ENCODE measurements at regions not wholly inside any gene's neighbourhood (a gene's known extent, or its start where the extent isn't known, plus 50 kb on each side); places are given as distances from the start of the nearest gene placed in this dataset.

GRCh38 chr9:20253635-20254034 lies 368.7 kb downstream of the MLLT3 start:
- Mint-ChIP-seq H3K27ac (peak overlapping the region in 1 of 8 donors; percentile 5), H3K4me1 (peaks cover 10 to 15% (median 12%) of the 10 kb centered on the region in 3 donors)
- CTCF ChIA-PET, result no interaction called here

DNA sequence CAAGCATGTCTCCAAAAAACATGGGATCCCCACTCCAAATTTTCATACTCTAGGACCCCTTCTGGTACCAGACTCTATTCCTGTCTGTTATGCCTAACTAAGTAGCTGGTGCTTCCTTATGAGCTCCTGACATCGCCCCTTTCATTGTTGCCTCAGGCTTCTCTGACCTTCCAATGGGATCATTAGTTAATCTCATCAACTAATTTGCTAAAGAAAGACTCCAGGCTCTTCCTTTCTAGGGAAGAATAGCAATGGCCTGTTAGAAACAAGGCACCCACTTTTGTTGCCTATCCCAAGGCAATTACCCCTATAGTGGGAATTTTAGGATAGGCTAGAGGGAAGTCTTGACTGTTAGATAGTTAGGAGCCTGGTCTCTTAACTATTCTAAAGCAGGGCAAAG lies 369.5 kb downstream of the MLLT3 start:
- ChIA-PET CTCF (no interaction called here), POLR2A (no interaction called here)
- no peak overlapping the region for H3K4me3 ChIP-seq (ENCODE audit: low read length)
- H3K27ac ChIP-seq (ENCODE audit: low read depth, low read length), result no peak overlapping the region
- Mint-ChIP-seq H3K27me3 (no peaks in the 10 kb centered on the region), H3K4me1 (peaks cover 10 to 15% (median 12%) of the 10 kb centered on the region in 3 donors), H3K36me3 (peaks cover 0 to 18% (median 2%) of the 10 kb centered on the region in 3 donors), H3K27ac (no peak overlapping the region), H3K4me3 (no peak overlapping the region), H3K9me3 (peaks cover 0 to 10% (median 6%) of the 10 kb centered on the region in 5 donors)
- H3K4me1 ChIP-seq (ENCODE audit: insufficient read depth, low read length), result peaks cover 15% of the 10 kb centered on the region
- H3K27me3 ChIP-seq (ENCODE audit: insufficient read depth, low read length, poor library complexity, severe bottlenecking), result no peaks in the 10 kb centered on the region
- H3K36me3 ChIP-seq (ENCODE audit: insufficient read depth, low read length), result no peaks in the 10 kb centered on the region
- no peak for DNase-seq
- H3K9me3 ChIP-seq (ENCODE audit: low read length), result no peaks in the 10 kb centered on the region

More at GRCh38 chr9:20253635-20254034, 368.7 kb downstream of the MLLT3 start:
- no peaks in the 10 kb centered on the region for H3K27me3 ChIP-seq (ENCODE audit: insufficient read depth, low read length, poor library complexity, severe bottlenecking)
- H3K27ac ChIP-seq (ENCODE audit: low read depth, low read length), result no peak overlapping the region
- DNase-seq, result no peak
- no peak overlapping the region for H3K4me3 Mint-ChIP-seq
- no peaks in the 10 kb centered on the region for H3K36me3 ChIP-seq (ENCODE audit: insufficient read depth, low read length)
- no peaks in the 10 kb centered on the region for H3K27me3 Mint-ChIP-seq
- POLR2A ChIA-PET, result no interaction called here
- no peaks in the 10 kb centered on the region for H3K9me3 ChIP-seq (ENCODE audit: low read length)
- H3K9me3 Mint-ChIP-seq, result peaks cover 0 to 4% (median 2%) of the 10 kb centered on the region in 5 donors
- peaks cover 15% of the 10 kb centered on the region for H3K4me1 ChIP-seq (ENCODE audit: insufficient read depth, low read length)
- no peak overlapping the region for H3K4me3 ChIP-seq (ENCODE audit: low read length)
- H3K36me3 Mint-ChIP-seq, result peaks cover 0 to 13% (median 2%) of the 10 kb centered on the region in 3 donors

- CTCF ChIA-PET, result no interaction called here
- DNase-seq, result no peak
- POLR2A ChIA-PET, result no interaction called here
These were observed 371.5 kb downstream of the MLLT3 start for GRCh38 chr9:20250791-20251190.

GRCh38 chr9:20244271-20244670 lies 378.0 kb downstream of the MLLT3 start:
- Mint-ChIP-seq H3K9me3 (peaks cover 0 to 10% (median 6%) of the 10 kb centered on the region in 5 donors), H3K27ac (no peak overlapping the region), H3K27me3 (no peaks in the 10 kb centered on the region), H3K36me3 (peaks cover 0 to 11% (median 0%) of the 10 kb centered on the region in 3 donors), H3K4me3 (peak overlapping the region in 1 of 7 donors; percentile 19), H3K4me1 (peaks cover 40 to 51% (median 47%) of the 10 kb centered on the region in 3 donors)
- H3K27ac ChIP-seq (ENCODE audit: low read depth, low read length), result no peak overlapping the region
- no peak for DNase-seq
- no peaks in the 10 kb centered on the region for H3K27me3 ChIP-seq (ENCODE audit: insufficient read depth, low read length, poor library complexity, severe bottlenecking)
- no peak overlapping the region for H3K4me3 ChIP-seq (ENCODE audit: low read length)
- no peaks in the 10 kb centered on the region for H3K36me3 ChIP-seq (ENCODE audit: insufficient read depth, low read length)
- H3K9me3 ChIP-seq (ENCODE audit: low read length), result no peaks in the 10 kb centered on the region
- ChIA-PET POLR2A (no interaction called here), CTCF (no interaction called here)
- peaks cover 57% of the 10 kb centered on the region for H3K4me1 ChIP-seq (ENCODE audit: insufficient read depth, low read length)

More at GRCh38 chr9:20250791-20251190, 371.5 kb downstream of the MLLT3 start:
- peaks cover 0 to 18% (median 2%) of the 10 kb centered on the region in 3 donors for H3K36me3 Mint-ChIP-seq
- H3K4me3 Mint-ChIP-seq, result no peak overlapping the region
- H3K9me3 Mint-ChIP-seq, result peaks cover 0 to 10% (median 6%) of the 10 kb centered on the region in 5 donors
- no peaks in the 10 kb centered on the region for H3K27me3 ChIP-seq (ENCODE audit: insufficient read depth, low read length, poor library complexity, severe bottlenecking)
- H3K27ac ChIP-seq (ENCODE audit: low read depth, low read length), result no peak overlapping the region
- H3K27ac Mint-ChIP-seq, result peak overlapping the region in 1 of 8 donors; percentile 43
- peaks cover 8 to 9% (median 9%) of the 10 kb centered on the region in 3 donors for H3K4me1 Mint-ChIP-seq
- no peaks in the 10 kb centered on the region for H3K27me3 Mint-ChIP-seq
- H3K9me3 ChIP-seq (ENCODE audit: low read length), result no peaks in the 10 kb centered on the region
- peaks cover 8% of the 10 kb centered on the region for H3K4me1 ChIP-seq (ENCODE audit: insufficient read depth, low read length)
- H3K36me3 ChIP-seq (ENCODE audit: insufficient read depth, low read length), result no peaks in the 10 kb centered on the region
- H3K4me3 ChIP-seq (ENCODE audit: low read length), result no peak overlapping the region

- no peak overlapping the region for H3K4me3 ChIP-seq (ENCODE audit: low read length)
- H3K27ac ChIP-seq (ENCODE audit: low read depth, low read length), result no peak overlapping the region
- ChIA-PET POLR2A (no interaction called here), CTCF (no interaction called here)
- Mint-ChIP-seq H3K27ac (no peak overlapping the region), H3K4me1 (peaks cover 40 to 51% (median 47%) of the 10 kb centered on the region in 3 donors), H3K36me3 (peaks cover 0 to 7% (median 0%) of the 10 kb centered on the region in 3 donors), H3K9me3 (peaks cover 0 to 8% (median 5%) of the 10 kb centered on the region in 5 donors), H3K4me3 (peak overlapping the region in 1 of 7 donors; percentile 65), H3K27me3 (no peaks in the 10 kb centered on the region)
- H3K27me3 ChIP-seq (ENCODE audit: insufficient read depth, low read length, poor library complexity, severe bottlenecking), result no peaks in the 10 kb centered on the region
- H3K36me3 ChIP-seq (ENCODE audit: insufficient read depth, low read length), result no peaks in the 10 kb centered on the region
- DNase-seq, result no peak
- H3K4me1 ChIP-seq (ENCODE audit: insufficient read depth, low read length), result peaks cover 57% of the 10 kb centered on the region
- no peaks in the 10 kb centered on the region for H3K9me3 ChIP-seq (ENCODE audit: low read length)
These were observed 378.5 kb downstream of the MLLT3 start for GRCh38 chr9:20243841-20244240.

GRCh38 chr9:20242510-20243189 lies 379.6 kb downstream of the MLLT3 start:
- no peaks in the 10 kb centered on the region for H3K27me3 ChIP-seq (ENCODE audit: insufficient read depth, low read length, poor library complexity, severe bottlenecking)
- Mint-ChIP-seq H3K4me1 (peaks cover 40 to 51% (median 47%) of the 10 kb centered on the region in 3 donors), H3K9me3 (no peaks in the 10 kb centered on the region), H3K27me3 (no peaks in the 10 kb centered on the region), H3K27ac (peak overlapping the region; percentile 18 to 82 (median 43)), H3K36me3 (no peaks in the 10 kb centered on the region), H3K4me3 (peak overlapping the region; percentile 32 to 90 (median 73))
- POLR2A ChIA-PET, result no interaction called here
- peaks cover 57% of the 10 kb centered on the region for H3K4me1 ChIP-seq (ENCODE audit: insufficient read depth, low read length)
- DNase-seq, result peak in 2 of 5 donors; percentile 45 to 72
- no peaks in the 10 kb centered on the region for H3K9me3 ChIP-seq (ENCODE audit: low read length)
- H3K36me3 ChIP-seq (ENCODE audit: insufficient read depth, low read length), result no peaks in the 10 kb centered on the region
- H3K4me3 ChIP-seq (ENCODE audit: low read length), result peak overlapping the region; percentile 46
- no peak overlapping the region for H3K27ac ChIP-seq (ENCODE audit: low read depth, low read length)
- CTCF ChIA-PET, result no interaction called here

DNA sequence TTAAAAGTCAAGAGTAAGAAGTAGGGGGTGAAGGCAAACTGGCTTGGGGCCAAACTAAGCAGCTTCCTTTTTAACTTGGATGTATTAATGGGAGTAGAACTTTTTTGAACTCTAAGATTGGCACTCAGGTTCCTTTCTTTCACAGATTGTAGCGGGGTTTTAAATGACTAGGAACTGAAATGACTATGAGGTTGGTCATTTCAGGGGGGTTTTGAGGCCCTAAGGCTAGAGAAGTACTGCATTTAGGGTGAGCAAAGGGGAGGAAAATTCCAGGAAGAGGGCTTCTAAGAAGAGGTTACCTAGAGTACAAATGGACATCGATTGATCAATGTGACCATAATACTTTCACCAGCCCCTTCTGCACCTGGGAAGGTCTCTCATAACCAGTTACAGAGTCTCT lies 381.8 kb downstream of the MLLT3 start:
- CTCF ChIA-PET, result no interaction called here
- Mint-ChIP-seq H3K27ac (no peak overlapping the region), H3K4me3 (peak overlapping the region in 1 of 7 donors; percentile 49), H3K4me1 (peaks cover 33 to 44% (median 44%) of the 10 kb centered on the region in 3 donors), H3K36me3 (no peaks in the 10 kb centered on the region), H3K9me3 (no peaks in the 10 kb centered on the region), H3K27me3 (no peaks in the 10 kb centered on the region)
- no peak overlapping the region for H3K4me3 ChIP-seq (ENCODE audit: low read length)
- no peaks in the 10 kb centered on the region for H3K9me3 ChIP-seq (ENCODE audit: low read length)
- no peaks in the 10 kb centered on the region for H3K36me3 ChIP-seq (ENCODE audit: insufficient read depth, low read length)
- no peaks in the 10 kb centered on the region for H3K27me3 ChIP-seq (ENCODE audit: insufficient read depth, low read length, poor library complexity, severe bottlenecking)
- peaks cover 48% of the 10 kb centered on the region for H3K4me1 ChIP-seq (ENCODE audit: insufficient read depth, low read length)
- DNase-seq, result no peak
- H3K27ac ChIP-seq (ENCODE audit: low read depth, low read length), result no peak overlapping the region
- POLR2A ChIA-PET, result no interaction called here

GRCh38 chr9:20238921-20239320 lies 383.4 kb downstream of the MLLT3 start:
- Mint-ChIP-seq H3K4me1 (peaks cover 31 to 41% (median 35%) of the 10 kb centered on the region in 3 donors), H3K36me3 (no peaks in the 10 kb centered on the region), H3K27me3 (no peaks in the 10 kb centered on the region), H3K9me3 (no peaks in the 10 kb centered on the region), H3K4me3 (no peak overlapping the region), H3K27ac (peak overlapping the region in 2 of 8 donors; percentile 32 to 47)
- ChIA-PET POLR2A (no interaction called here), CTCF (no interaction called here)
- no peaks in the 10 kb centered on the region for H3K36me3 ChIP-seq (ENCODE audit: insufficient read depth, low read length)
- H3K9me3 ChIP-seq (ENCODE audit: low read length), result no peaks in the 10 kb centered on the region
- H3K27ac ChIP-seq (ENCODE audit: low read depth, low read length), result no peak overlapping the region
- H3K27me3 ChIP-seq (ENCODE audit: insufficient read depth, low read length, poor library complexity, severe bottlenecking), result no peaks in the 10 kb centered on the region
- no peak for DNase-seq
- peaks cover 35% of the 10 kb centered on the region for H3K4me1 ChIP-seq (ENCODE audit: insufficient read depth, low read length)
- H3K4me3 ChIP-seq (ENCODE audit: low read length), result no peak overlapping the region
